8988T (cell line): ENCODE measurements at regions not wholly inside any gene's neighbourhood (a gene's known extent, or its start where the extent isn't known, plus 50 kb on each side); places are given as distances from the start of the nearest gene placed in this dataset.

Source experiments
- DNase-seq: peaks from one replicate; pipeline ENCODE4 v3.0.0; 2011

- no peak for DNase-seq
Observed at GRCh38 chr5:8870349-8870958, 675.4 kb downstream of the SEMA5A start.

- DNase-seq, result no peak
Observed at GRCh38 chr5:8870959-8871355, 674.9 kb downstream of the SEMA5A start.

GRCh38 chr5:8871446-8871845 is 674.4 kb downstream of the SEMA5A start:
- DNase-seq, result no peak

GRCh38 chr5:8875722-8876121 is 670.2 kb downstream of the SEMA5A start:
- no peak for DNase-seq

- no peak for DNase-seq
Observed at GRCh38 chr5:8879248-8879647, 666.6 kb downstream of the SEMA5A start.

GRCh38 chr5:8884029-8884428 is 661.8 kb downstream of the SEMA5A start:
- no peak for DNase-seq

- no peak for DNase-seq
Observed at GRCh38 chr5:8892926-8893325, 652.9 kb downstream of the SEMA5A start.

- DNase-seq, result no peak
Observed at GRCh38 chr5:8894031-8894430, 651.8 kb downstream of the SEMA5A start.

GRCh38 chr5:8895062-8895461 is 650.8 kb downstream of the SEMA5A start:
- no peak for DNase-seq

GRCh38 chr5:8895599-8895998 is 650.3 kb downstream of the SEMA5A start:
- DNase-seq, result no peak

- DNase-seq, result no peak
Observed at GRCh38 chr5:8897316-8897715, 648.6 kb downstream of the SEMA5A start.

- no peak for DNase-seq
Observed at GRCh38 chr5:8905021-8905420, 640.9 kb downstream of the SEMA5A start.

GRCh38 chr5:8906303-8906967 is 639.4 kb downstream of the SEMA5A start:
- DNase-seq, result no peak

GRCh38 chr5:8907168-8907868 is 638.6 kb downstream of the SEMA5A start:
- no peak for DNase-seq

- DNase-seq, result peak; percentile 26
Observed at GRCh38 chr5:8908055-8908683, 637.7 kb downstream of the SEMA5A start.

- DNase-seq, result no peak
Observed at GRCh38 chr5:8912106-8912505, 633.8 kb downstream of the SEMA5A start.

GRCh38 chr5:8913522-8913921 is 632.4 kb downstream of the SEMA5A start:
- no peak for DNase-seq

GRCh38 chr5:8919096-8919495 is 626.8 kb downstream of the SEMA5A start:
- DNase-seq, result no peak

- DNase-seq, result no peak
Observed at GRCh38 chr5:8923526-8923925, 622.3 kb downstream of the SEMA5A start.

GRCh38 chr5:8924054-8924793 is 621.7 kb downstream of the SEMA5A start:
- DNase-seq, result no peak

GRCh38 chr5:8930021-8930420 is 615.9 kb downstream of the SEMA5A start:
- DNase-seq, result no peak

GRCh38 chr5:8934455-8934854 is 611.4 kb downstream of the SEMA5A start:
- no peak for DNase-seq

- DNase-seq, result no peak
Observed at GRCh38 chr5:8940934-8941333, 604.9 kb downstream of the SEMA5A start.
